ENCODE measurements at regions not wholly inside any gene's neighbourhood (a gene's known extent, or its start where the extent isn't known, plus 50 kb on each side); places are given as distances from the start of the nearest gene placed in this dataset.

- no peak for TF ChIP-seq CTCF (IDR thresholded peaks at IDR 0.05)
- Histone ChIP-seq H3K4me1 (no peaks in the 10 kb centered on the region), H3K4me3 (no peak overlapping the region), H3K36me3 (no peaks in the 10 kb centered on the region), H3K27me3 (no peaks in the 10 kb centered on the region), H3K9me3 (peaks cover 0 to 8% of the 10 kb centered on the region in 2 donors), H3K27ac (no peak overlapping the region)
- DNase-seq, result no peak
- intact Hi-C loops (cut with DNase I), result no loop called here
- ATAC-seq, result no peak
Observed at GRCh38 chr9:17846948-17847655, 268.2 kb downstream of the SH3GL2 start.

- TF ChIP-seq CTCF (IDR thresholded peaks at IDR 0.05), result no peak
- H3K27ac ChIP-seq, result no peak overlapping the region
- intact Hi-C loops (cut with DNase I), result no loop called here
- no peaks in the 10 kb centered on the region for H3K27me3 ChIP-seq
- H3K9me3 ChIP-seq, result peaks cover 0 to 8% of the 10 kb centered on the region in 2 donors
- ATAC-seq (no peak), DNase-seq (no peak)
- no peaks in the 10 kb centered on the region for H3K4me1 ChIP-seq
- no peaks in the 10 kb centered on the region for H3K36me3 ChIP-seq
- H3K4me3 ChIP-seq, result no peak overlapping the region
Observed at GRCh38 chr9:17847908-17848307, 269.0 kb downstream of the SH3GL2 start.

GRCh38 chr9:17852108-17852507, 273.2 kb downstream of the SH3GL2 start:
- H3K4me3 ChIP-seq, result no peak overlapping the region
- H3K4me1 ChIP-seq, result no peaks in the 10 kb centered on the region
- TF ChIP-seq CTCF (IDR thresholded peaks at IDR 0.05), result no peak
- intact Hi-C loops (cut with DNase I), result no loop called here
- DNase-seq (no peak), ATAC-seq (no peak)
- no peaks in the 10 kb centered on the region for H3K36me3 ChIP-seq
- H3K27me3 ChIP-seq, result no peaks in the 10 kb centered on the region
- no peaks in the 10 kb centered on the region for H3K9me3 ChIP-seq
- H3K27ac ChIP-seq, result no peak overlapping the region

GRCh38 chr9:17854487-17854886, 275.6 kb downstream of the SH3GL2 start:
- Histone ChIP-seq H3K27me3 (no peaks in the 10 kb centered on the region), H3K4me3 (no peak overlapping the region), H3K9me3 (no peaks in the 10 kb centered on the region), H3K4me1 (no peaks in the 10 kb centered on the region), H3K36me3 (no peaks in the 10 kb centered on the region), H3K27ac (no peak overlapping the region)
- no peak for ATAC-seq
- TF ChIP-seq CTCF (IDR thresholded peaks at IDR 0.05), result no peak
- intact Hi-C loops (cut with DNase I), result no loop called here
- DNase-seq, result no peak

- TF ChIP-seq CTCF (IDR thresholded peaks at IDR 0.05), result no peak
- intact Hi-C loops (cut with DNase I), result no loop called here
- H3K36me3 ChIP-seq, result no peaks in the 10 kb centered on the region
- H3K4me1 ChIP-seq, result no peaks in the 10 kb centered on the region
- H3K9me3 ChIP-seq, result no peaks in the 10 kb centered on the region
- DNase-seq (no peak), ATAC-seq (no peak)
- no peaks in the 10 kb centered on the region for H3K27me3 ChIP-seq
- no peak overlapping the region for H3K4me3 ChIP-seq
- no peak overlapping the region for H3K27ac ChIP-seq
Observed at GRCh38 chr9:17856995-17857394, 278.1 kb downstream of the SH3GL2 start.

Data from left lung (tissue), 4 donors.